ENCODE measurements at regions not wholly inside any gene's neighbourhood (a gene's known extent, or its start where the extent isn't known, plus 50 kb on each side); places are given as distances from the start of the nearest gene placed in this dataset.

- ChIA-PET POLR2A (no interaction called here), CTCF (no interaction called here)
- H3K4me1 ChIP-seq (ENCODE audit: insufficient read depth, low read length), result no peaks in the 10 kb centered on the region
- H3K4me3 ChIP-seq (ENCODE audit: low read length), result no peak overlapping the region
- H3K27me3 ChIP-seq (ENCODE audit: control insufficient read depth in 1 of 2, insufficient read depth in 2 of 2, low read length in 2 of 2), result no peaks in the 10 kb centered on the region
- H3K4me1 Mint-ChIP-seq (ENCODE audit: low read depth), result no peaks in the 10 kb centered on the region
- H3K27ac Mint-ChIP-seq, result no peak overlapping the region
- no peak for ATAC-seq (ENCODE audit: poor library complexity)
- H3K27me3 Mint-ChIP-seq, result no peaks in the 10 kb centered on the region
- no peak for TF ChIP-seq CTCF (IDR thresholded peaks at IDR 0.05)
- H3K27ac ChIP-seq (ENCODE audit: low read depth in 1 of 2, low read length in 2 of 2), result no peak overlapping the region
- H3K4me3 Mint-ChIP-seq, result no peak overlapping the region
- intact Hi-C loops (cut with DNase I, micrococcal nuclease), result no loop called here
- H3K9me3 Mint-ChIP-seq, result no peaks in the 10 kb centered on the region
- no peaks in the 10 kb centered on the region for H3K9me3 ChIP-seq (ENCODE audit: control insufficient read depth in 1 of 2, insufficient read depth in 1 of 2, low read length in 2 of 2)
- H3K36me3 Mint-ChIP-seq (ENCODE audit: low read depth), result no peaks in the 10 kb centered on the region
- H3K36me3 ChIP-seq (ENCODE audit: insufficient read depth, low read length), result no peaks in the 10 kb centered on the region
- no peak for DNase-seq
These were observed 132.6 kb upstream of the ZEB1 start for GRCh38 chr10:31186225-31187000.

GRCh38 chr10:31187182-31187581 is 131.8 kb upstream of the ZEB1 start:
- TF ChIP-seq CTCF (IDR thresholded peaks at IDR 0.05), result no peak
- H3K4me1 Mint-ChIP-seq (ENCODE audit: low read depth), result no peaks in the 10 kb centered on the region
- intact Hi-C loops (cut with DNase I, micrococcal nuclease), result no loop called here
- no peak overlapping the region for H3K4me3 Mint-ChIP-seq
- ATAC-seq (ENCODE audit: poor library complexity), result no peak
- H3K9me3 Mint-ChIP-seq, result no peaks in the 10 kb centered on the region
- H3K27ac ChIP-seq (ENCODE audit: low read depth in 1 of 2, low read length in 2 of 2), result no peak overlapping the region
- H3K36me3 ChIP-seq (ENCODE audit: insufficient read depth, low read length), result no peaks in the 10 kb centered on the region
- H3K27me3 ChIP-seq (ENCODE audit: control insufficient read depth in 1 of 2, insufficient read depth in 2 of 2, low read length in 2 of 2), result no peaks in the 10 kb centered on the region
- H3K27me3 Mint-ChIP-seq, result no peaks in the 10 kb centered on the region
- ChIA-PET POLR2A (no interaction called here), CTCF (no interaction called here)
- no peak for DNase-seq
- no peaks in the 10 kb centered on the region for H3K36me3 Mint-ChIP-seq (ENCODE audit: low read depth)
- no peaks in the 10 kb centered on the region for H3K9me3 ChIP-seq (ENCODE audit: control insufficient read depth in 1 of 2, insufficient read depth in 1 of 2, low read length in 2 of 2)
- H3K4me1 ChIP-seq (ENCODE audit: insufficient read depth, low read length), result no peaks in the 10 kb centered on the region
- no peak overlapping the region for H3K4me3 ChIP-seq (ENCODE audit: low read length)
- H3K27ac Mint-ChIP-seq, result no peak overlapping the region

- no peaks in the 10 kb centered on the region for H3K4me1 Mint-ChIP-seq (ENCODE audit: low read depth)
- no peaks in the 10 kb centered on the region for H3K27me3 Mint-ChIP-seq
- H3K4me3 Mint-ChIP-seq, result no peak overlapping the region
- Histone ChIP-seq H3K4me3 (ENCODE audit: low read length) (no peak overlapping the region), H3K4me1 (ENCODE audit: insufficient read depth, low read length) (no peaks in the 10 kb centered on the region), H3K27me3 (ENCODE audit: control insufficient read depth in 1 of 2, insufficient read depth in 2 of 2, low read length in 2 of 2) (no peaks in the 10 kb centered on the region), H3K9me3 (ENCODE audit: control insufficient read depth in 1 of 2, insufficient read depth in 1 of 2, low read length in 2 of 2) (no peaks in the 10 kb centered on the region), H3K36me3 (ENCODE audit: insufficient read depth, low read length) (no peaks in the 10 kb centered on the region), H3K27ac (ENCODE audit: low read depth in 1 of 2, low read length in 2 of 2) (no peak overlapping the region)
- no peak for TF ChIP-seq CTCF (IDR thresholded peaks at IDR 0.05)
- no peak overlapping the region for H3K27ac Mint-ChIP-seq
- CTCF ChIA-PET, result no interaction called here
- POLR2A ChIA-PET, result no interaction called here
- intact Hi-C loops (cut with DNase I, micrococcal nuclease), result no loop called here
- DNase-seq (no peak), ATAC-seq (ENCODE audit: poor library complexity) (no peak)
- H3K9me3 Mint-ChIP-seq, result no peaks in the 10 kb centered on the region
- H3K36me3 Mint-ChIP-seq (ENCODE audit: low read depth), result no peaks in the 10 kb centered on the region
These were observed 131.3 kb upstream of the ZEB1 start for GRCh38 chr10:31187607-31188210.
